DND-41 (cell line): ENCODE measurements at regions not wholly inside any gene's neighbourhood (a gene's known extent, or its start where the extent isn't known, plus 50 kb on each side); places are given as distances from the start of the nearest gene placed in this dataset.

Source experiments
- ATAC-seq: fragments of 200-7000 bp; cut with Tn5 transposase; 3 replicates; pipeline ENCODE4 v1.9.1; 2021; ENCODE audit warnings: low read depth; ENCODE audit not compliant: insufficient read depth
- DNase-seq: peaks from one replicate; pipeline ENCODE4 v3.0.0-alpha.2; 2020
- H2AFZ ChIP-seq: 2 replicates; pipeline ENCODE4 v1.6.0; 2012; ENCODE audit warnings: low read depth, low read length
- H3K27ac ChIP-seq: 2 replicates; pipeline ENCODE4 v1.5.1; 2012; ENCODE audit warnings: low read length, inconsistent platforms
- H3K27me3 ChIP-seq: fragments of 200-600 bp; sonication (generic); 2 replicates; pipeline ENCODE4 v1.6.0; 2012; ENCODE audit warnings: low read length, mild to moderate bottlenecking, inconsistent platforms; ENCODE audit not compliant: insufficient read depth, poor library complexity
- H3K36me3 ChIP-seq: 2 replicates; pipeline ENCODE4 v1.5.1; 2012; ENCODE audit warnings: low read length, inconsistent platforms; ENCODE audit not compliant: insufficient read depth
- H3K4me1 ChIP-seq: 2 replicates; pipeline ENCODE4 v1.5.1; 2012; ENCODE audit warnings: mild to moderate bottlenecking, low read length; ENCODE audit not compliant: insufficient read depth
- H3K4me2 ChIP-seq: 2 replicates; pipeline ENCODE4 v1.6.0; 2012; ENCODE audit warnings: mild to moderate bottlenecking, moderate library complexity, low read length, inconsistent platforms; ENCODE audit not compliant: insufficient read depth
- H3K4me3 ChIP-seq, 2 experiments: fragments of 200-600 bp in 1 of 2; shearing (Covaris generic) in 1 of 2; 2 replicates each; pipeline ENCODE4 v1.5.1; 2012 to 2016; ENCODE audit warnings: inconsistent platforms in 2 of 2, low read length in 2 of 2, mild to moderate bottlenecking in 2 of 2, low read depth in 1 of 2, moderate library complexity in 1 of 2
- H3K79me2 ChIP-seq: 2 replicates; pipeline ENCODE4 v1.6.0; 2012; ENCODE audit warnings: low read length, inconsistent platforms; ENCODE audit not compliant: insufficient read depth
- H3K9ac ChIP-seq: 2 replicates; pipeline ENCODE4 v1.6.0; 2012; ENCODE audit warnings: low read depth, mild to moderate bottlenecking, inconsistent platforms, low read length, moderate library complexity
- H3K9me3 ChIP-seq: 2 replicates; pipeline ENCODE4 v1.5.1; 2012; ENCODE audit warnings: low read length, moderate library complexity, mild to moderate bottlenecking, inconsistent platforms; ENCODE audit not compliant: insufficient read depth, severe bottlenecking
- H4K20me1 ChIP-seq: 2 replicates; pipeline ENCODE4 v1.6.0; 2012; ENCODE audit warnings: low read length; ENCODE audit not compliant: insufficient read depth
- EZH2 ChIP-seq: IDR thresholded peaks from 3 replicates; pipeline ENCODE4 v1.6.1; 2012; ENCODE audit warnings: borderline replicate concordance, low read depth, mild to moderate bottlenecking, moderate library complexity, low read length, inconsistent platforms; ENCODE audit not compliant: severe bottlenecking
- TF ChIP-seq, protein P1 (sequence below): IDR thresholded peaks from 2 replicates; pipeline ENCODE4 v1.5.1; 2012; ENCODE audit warnings: borderline replicate concordance, low read length, moderate library complexity, mild to moderate bottlenecking; ENCODE audit not compliant: poor library complexity, severe bottlenecking; ENCODE audit errors: extremely low read depth

DNA sequence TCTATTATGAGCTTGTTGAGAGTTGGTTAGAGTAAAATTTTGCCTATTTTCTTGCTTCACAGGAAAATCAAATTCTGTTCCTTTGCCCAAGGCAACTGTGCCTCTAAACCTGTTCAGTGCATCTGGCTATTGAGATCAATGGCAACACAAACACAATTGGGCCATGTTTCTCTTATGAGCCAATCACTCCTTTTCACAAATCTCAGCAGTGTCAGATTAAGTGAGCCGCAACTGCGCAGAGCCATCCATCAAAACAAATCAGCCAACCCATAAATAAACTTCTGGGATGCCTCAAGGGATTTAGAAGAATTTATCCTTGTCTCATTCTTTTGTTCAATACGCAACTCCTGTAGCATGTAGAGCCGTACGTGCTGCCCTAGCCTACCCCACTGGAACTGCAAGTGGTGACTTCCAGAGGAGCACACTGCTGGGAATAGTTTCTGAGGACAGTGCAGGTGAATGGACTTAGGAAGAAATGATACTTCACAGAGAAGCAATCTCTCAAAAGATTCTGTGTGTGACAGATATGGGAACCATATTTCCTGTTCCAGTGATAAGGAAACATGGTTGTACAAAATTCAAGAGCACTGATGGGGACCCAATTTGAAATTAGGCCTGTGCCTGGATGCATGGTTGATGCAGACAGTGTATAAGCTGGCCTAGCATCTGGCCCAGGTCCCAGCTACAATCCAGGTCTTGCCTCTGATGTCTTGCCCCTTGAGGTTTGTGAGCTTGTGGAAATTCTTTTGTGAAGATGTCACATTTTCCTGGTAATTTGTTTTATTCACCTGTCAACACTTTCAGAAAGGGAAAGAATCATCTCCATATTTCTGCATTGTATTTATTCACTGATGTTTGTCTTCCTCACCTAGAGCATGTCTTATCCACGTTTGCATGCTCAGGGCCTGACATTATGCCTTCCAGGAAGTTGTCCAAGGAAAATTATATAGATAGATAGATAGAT, 166.2 kb downstream of the URB2 start:
- Histone ChIP-seq H3K9ac (no peak overlapping the region), H2AFZ (no peak overlapping the region), H3K79me2 (no peaks in the 10 kb centered on the region), H3K9me3 (peaks cover 4% of the 10 kb centered on the region), H3K4me2 (no peak overlapping the region), H3K36me3 (no peaks in the 10 kb centered on the region), H3K27ac (no peak overlapping the region), H3K27me3 (no peaks in the 10 kb centered on the region), H3K4me3 (no peak overlapping the region), H3K4me1 (no peaks in the 10 kb centered on the region), H4K20me1 (no peaks in the 10 kb centered on the region)
- ATAC-seq (no peak), DNase-seq (no peak)
- no peak for TF ChIP-seq EZH2
- TF ChIP-seq, protein P1, sequence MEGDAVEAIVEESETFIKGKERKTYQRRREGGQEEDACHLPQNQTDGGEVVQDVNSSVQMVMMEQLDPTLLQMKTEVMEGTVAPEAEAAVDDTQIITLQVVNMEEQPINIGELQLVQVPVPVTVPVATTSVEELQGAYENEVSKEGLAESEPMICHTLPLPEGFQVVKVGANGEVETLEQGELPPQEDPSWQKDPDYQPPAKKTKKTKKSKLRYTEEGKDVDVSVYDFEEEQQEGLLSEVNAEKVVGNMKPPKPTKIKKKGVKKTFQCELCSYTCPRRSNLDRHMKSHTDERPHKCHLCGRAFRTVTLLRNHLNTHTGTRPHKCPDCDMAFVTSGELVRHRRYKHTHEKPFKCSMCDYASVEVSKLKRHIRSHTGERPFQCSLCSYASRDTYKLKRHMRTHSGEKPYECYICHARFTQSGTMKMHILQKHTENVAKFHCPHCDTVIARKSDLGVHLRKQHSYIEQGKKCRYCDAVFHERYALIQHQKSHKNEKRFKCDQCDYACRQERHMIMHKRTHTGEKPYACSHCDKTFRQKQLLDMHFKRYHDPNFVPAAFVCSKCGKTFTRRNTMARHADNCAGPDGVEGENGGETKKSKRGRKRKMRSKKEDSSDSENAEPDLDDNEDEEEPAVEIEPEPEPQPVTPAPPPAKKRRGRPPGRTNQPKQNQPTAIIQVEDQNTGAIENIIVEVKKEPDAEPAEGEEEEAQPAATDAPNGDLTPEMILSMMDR: no peak

- Histone ChIP-seq H4K20me1 (no peaks in the 10 kb centered on the region), H3K79me2 (no peaks in the 10 kb centered on the region), H3K4me1 (no peaks in the 10 kb centered on the region), H2AFZ (no peak overlapping the region), H3K36me3 (no peaks in the 10 kb centered on the region), H3K9me3 (peaks cover 4% of the 10 kb centered on the region), H3K4me3 (no peak overlapping the region), H3K27ac (no peak overlapping the region), H3K4me2 (no peak overlapping the region), H3K9ac (no peak overlapping the region), H3K27me3 (no peaks in the 10 kb centered on the region)
- TF ChIP-seq EZH2: no peak
- TF ChIP-seq, protein P1: no peak
- no peak for DNase-seq
- no peak for ATAC-seq
These were observed 167.4 kb downstream of the URB2 start for GRCh38 chr1:229793488-229793887.

- Histone ChIP-seq H3K27me3 (no peaks in the 10 kb centered on the region), H3K4me2 (no peak overlapping the region), H4K20me1 (no peaks in the 10 kb centered on the region), H3K4me3 (no peak overlapping the region), H3K79me2 (no peaks in the 10 kb centered on the region), H2AFZ (no peak overlapping the region), H3K4me1 (peaks cover 10% of the 10 kb centered on the region), H3K27ac (no peak overlapping the region), H3K36me3 (no peaks in the 10 kb centered on the region), H3K9ac (no peak overlapping the region), H3K9me3 (no peaks in the 10 kb centered on the region)
- no peak for ATAC-seq
- DNase-seq: no peak
- TF ChIP-seq EZH2: no peak
- TF ChIP-seq, protein P1: no peak
These were observed 172.5 kb downstream of the URB2 start for GRCh38 chr1:229798558-229798957.
